ENCODE measurements at regions not wholly inside any gene's neighbourhood (a gene's known extent, or its start where the extent isn't known, plus 50 kb on each side); places are given as distances from the start of the nearest gene placed in this dataset.
"Not testable (repeated sequence)": the region's sequence is repeated elsewhere in the genome, so short reads cannot be mapped to it uniquely, and the experiment has no call there.

DNA sequence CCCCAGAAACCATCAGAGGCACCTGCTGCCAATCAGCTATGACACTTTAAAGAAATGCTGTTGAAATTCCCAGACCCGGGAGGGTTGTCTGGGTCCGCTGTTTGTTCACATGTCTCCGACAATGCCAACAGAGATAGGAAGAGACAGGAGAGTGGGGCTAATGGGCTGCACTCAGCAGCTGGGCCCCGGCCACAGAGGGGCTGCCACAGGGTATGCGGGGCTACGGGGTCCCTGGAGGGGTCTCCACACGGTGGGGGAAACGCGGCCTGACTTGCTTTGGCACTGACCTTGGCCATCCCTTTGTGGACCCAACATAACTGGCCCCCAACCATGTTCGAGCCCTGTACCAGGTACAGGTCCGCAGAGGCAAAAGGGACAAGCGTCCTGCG is 121.0 kb upstream of the PPP1R26 start:
- no peak for DNase-seq (ENCODE audit: low spot score)

DNA sequence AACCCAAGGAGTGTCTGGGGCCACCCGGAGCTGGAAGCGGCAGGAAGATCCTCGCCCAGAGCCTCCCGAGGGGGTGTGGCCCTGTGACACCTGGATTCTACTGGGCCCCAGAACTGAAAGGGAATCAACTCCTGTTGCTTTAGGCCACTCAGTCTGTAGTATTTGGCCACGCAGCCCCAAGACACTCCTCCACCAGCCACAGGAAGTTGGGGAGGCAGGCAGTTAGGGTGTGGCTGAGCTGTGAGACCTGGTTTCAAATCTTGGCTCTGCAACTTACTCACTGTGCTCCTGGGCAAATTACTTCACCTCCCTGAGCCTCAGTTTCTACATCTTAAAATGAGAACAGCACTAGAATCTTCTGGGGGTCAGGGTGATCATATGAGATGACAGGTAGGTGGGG is 119.8 kb upstream of the PPP1R26 start:
- DNase-seq (ENCODE audit: low spot score), result no peak

DNA sequence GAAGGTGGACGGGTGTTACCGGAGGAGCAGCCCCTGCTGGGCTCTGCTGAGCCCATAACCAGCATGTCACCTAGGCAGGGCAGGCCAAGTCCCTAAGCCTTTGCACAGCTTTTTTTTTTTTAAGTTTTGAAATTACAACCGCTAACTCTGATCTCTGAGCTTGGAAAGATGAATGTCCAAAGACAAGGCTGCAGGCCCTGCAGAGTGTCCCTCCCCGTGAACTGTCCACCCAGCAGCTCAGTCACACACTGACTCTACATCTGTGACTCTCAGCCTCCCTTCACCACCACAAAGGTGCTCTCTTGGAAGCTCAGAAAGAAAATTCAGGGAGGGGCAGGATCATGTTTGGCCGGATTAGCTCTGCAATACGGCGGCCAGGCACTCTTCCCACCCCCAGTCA is 119.0 kb upstream of the PPP1R26 start:
- no peak for DNase-seq (ENCODE audit: low spot score)

DNA sequence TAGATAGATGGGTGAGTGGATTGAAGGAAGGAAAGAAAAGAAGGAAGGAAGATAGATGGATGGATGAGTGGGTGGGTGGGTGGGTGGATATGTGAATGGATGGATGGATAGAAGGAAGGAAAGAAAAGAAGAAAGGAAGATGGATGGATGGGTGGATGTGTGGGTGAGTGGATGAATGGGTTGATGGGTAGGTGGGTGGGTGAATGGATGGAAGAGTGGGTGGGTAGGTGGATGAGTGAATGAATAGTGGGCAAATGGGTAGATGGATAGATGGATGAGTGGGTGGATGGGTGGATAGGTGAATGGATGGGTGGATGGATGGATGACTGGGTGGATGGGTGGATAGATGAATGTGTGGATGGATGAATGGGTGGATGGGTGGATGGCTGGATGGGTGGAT is 117.9 kb upstream of the PPP1R26 start:
- not testable (repeated sequence) for DNase-seq (ENCODE audit: low spot score)

DNA sequence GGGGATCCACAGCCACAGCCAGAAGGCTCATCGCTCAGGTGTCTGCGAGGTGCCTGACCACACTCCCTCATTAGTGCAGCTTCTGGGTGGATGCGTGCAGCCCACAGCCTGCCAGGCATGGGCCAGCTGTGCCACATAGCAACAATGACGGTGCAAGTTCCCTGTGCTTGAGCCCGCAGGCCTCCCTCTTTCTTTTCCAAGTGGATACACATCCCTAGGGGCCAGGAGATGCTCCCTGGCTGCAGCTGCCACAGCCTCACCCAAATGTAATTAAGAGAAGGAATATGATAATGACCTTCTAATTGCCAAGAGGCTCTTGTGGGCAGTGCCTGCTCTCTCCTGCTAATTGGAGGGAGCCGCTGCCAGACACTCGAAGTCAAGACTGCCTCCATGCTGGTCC is 116.0 kb upstream of the PPP1R26 start:
- no peak for DNase-seq (ENCODE audit: low spot score)

DNA sequence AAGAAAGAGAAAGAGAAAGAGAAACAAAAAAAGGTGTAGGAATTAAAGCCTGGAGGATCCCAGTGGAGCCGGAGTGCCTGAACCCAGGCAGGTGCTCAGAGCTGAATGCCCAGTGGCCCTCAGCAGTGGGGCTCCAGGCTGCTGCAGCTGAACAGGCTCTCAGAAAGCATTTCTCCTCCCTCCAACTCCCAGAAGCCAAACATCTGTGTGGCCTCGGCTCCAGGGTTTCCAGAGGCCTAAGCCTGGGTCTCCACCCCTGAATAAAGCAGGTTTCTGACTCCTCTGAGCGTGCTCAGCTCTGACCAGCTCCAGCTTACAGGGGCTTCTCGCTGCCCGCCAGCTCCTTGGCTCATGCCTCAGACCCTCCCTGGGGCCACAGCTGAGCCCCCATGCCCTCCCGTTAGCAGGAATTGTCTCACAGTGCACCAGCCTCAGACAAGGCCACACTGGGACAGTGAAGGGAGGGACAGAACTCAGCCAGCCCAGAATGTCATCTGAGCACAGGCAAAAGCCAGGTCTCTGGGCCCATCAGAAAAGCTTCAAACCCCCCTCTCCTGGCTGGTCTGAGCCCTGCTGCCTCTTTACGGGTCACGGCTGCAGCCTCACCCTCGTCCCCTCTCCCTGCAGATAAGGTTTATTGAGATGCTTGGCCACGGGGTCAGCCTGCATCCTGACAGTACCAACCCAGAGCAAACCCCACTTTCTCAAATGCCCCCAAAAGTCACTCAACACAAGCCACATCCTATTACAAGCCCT is 114.4 kb upstream of the PPP1R26 start:
- DNase-seq (ENCODE audit: low spot score), result no peak

DNA sequence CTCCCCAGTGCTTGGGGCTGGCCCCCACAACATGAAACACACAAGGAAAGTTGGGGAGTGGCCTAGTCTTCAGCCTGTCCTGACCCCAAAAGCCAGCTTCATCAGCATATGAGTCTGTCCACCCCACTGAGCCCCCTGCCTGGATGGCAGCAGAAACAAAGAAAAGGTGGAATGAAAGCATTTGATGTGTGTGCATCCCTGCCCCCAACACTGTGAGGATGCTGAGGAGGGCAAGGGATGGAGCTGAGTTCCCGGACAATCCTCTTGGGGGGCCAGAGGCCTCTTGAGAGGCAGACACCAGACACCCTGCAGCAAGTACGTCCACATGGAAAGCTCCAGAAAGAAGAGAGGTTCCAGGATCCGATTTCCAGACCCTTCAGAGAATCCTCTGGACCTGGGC is 113.5 kb upstream of the PPP1R26 start:
- no peak for DNase-seq (ENCODE audit: low spot score)

DNA sequence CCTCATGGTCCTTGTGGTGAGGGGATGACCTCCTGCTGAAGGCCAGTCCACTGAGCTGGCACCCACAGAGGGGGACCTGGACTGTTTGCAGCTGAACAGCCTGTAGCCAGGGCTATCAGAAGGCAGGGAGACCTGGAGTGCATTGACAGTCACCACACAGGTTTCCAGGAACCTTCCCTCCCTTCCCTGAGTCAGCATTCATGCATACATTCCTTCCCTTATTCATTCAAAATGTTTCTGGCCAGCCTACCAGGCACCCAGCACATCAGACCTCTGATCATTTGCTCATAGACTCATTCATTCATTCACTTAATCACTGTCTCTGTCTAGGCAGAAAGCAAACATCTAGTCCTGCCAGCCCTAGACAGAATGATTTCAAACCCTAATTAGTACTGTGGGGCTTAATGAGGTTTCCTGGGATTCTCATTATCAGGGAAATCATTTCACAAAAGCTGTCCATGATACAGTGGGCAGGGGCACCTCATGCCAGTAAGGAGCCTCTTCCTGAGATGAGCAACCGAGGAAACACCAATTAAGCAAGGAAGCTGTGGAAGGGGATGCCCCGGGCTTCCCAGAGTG is 110.1 kb upstream of the PPP1R26 start:
- DNase-seq (ENCODE audit: low spot score), result no peak

DNA sequence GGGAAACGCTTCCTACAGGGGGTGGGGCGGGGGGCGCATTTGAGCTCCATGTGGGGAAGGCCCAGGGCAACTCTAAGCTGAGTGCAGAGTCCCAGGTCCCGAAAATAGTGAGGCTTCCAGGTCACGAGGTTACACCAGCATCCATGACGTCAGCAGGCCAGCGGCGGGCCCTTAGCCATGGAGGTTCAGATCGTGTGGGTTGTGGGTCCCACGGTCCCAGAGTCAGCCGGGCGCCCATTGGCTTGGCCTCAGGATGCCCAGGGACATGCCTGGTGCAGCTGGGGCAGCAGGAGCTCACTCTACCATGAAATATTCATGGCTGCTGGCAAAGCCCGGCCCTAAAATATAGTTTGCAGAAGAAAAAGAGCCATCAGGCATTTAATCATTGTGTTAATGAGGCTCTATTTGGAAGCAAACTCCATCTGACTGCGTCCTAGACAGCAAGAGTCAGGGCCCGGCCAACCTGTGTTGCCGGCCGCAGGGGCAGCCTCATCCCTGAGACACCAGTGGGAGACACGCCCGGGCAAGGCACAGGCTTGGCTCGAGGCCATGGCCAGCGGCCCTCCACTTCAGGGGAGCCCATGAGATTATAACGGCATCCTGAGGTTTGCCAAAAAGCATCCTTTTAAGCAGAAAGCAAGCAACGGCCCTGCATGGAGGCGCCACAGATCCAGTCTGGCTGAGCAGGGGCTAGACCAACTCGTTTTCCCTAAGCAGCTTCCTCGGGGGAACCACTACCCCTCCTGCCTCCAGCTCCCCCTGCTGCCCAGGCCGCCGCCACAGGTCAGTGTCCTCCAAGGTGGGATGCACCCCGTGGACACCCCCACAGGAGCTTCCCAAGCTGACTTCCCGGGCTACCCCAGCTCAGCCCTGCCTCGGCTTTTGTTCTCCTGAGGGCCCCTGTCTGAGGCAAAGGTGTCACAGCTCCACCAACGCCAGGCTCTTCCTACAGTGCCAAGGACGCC is 108.9 kb upstream of the PPP1R26 start:
- no peak for DNase-seq (ENCODE audit: low spot score)

DNA sequence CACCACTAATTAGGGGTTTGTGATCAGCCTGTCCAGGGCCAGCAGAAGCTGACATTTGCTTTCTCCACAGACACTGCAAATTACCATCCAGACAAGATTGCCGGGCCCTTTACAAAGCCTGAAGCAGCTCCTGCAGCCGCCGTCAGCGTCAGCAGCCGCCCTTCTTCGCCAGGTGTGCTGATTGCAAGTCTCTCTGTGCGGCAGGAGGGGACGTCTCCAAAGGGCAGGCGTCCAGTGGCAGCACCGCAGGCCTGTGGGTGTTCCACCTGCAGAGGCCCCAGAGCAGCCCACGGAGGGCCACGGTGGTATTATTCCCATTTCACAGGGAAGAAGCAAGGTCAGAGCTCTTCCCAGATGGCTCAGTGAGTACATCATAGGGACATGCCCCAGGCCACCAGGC is 108.0 kb upstream of the PPP1R26 start:
- no peak for DNase-seq (ENCODE audit: low spot score)

DNA sequence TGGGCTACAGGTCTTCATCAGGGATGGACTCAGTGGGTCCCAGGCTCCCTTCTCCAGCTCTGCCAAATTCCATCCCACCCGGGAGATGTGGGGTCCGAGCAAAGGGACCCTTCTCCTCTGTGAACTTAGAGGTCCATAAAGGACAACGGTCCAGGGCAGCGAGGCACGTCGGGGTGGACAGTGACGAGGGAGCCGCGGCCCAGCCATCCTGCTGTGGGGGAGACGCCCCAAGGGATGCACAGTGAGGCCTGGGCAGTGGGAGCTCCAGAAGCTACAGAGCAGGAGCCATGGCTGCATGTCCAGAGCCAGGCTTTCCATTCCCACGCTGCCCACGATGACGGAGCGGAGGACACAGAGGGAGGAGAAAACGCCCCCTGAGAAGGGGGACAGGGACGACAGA is 107.5 kb upstream of the PPP1R26 start:
- DNase-seq (ENCODE audit: low spot score), result no peak

DNA sequence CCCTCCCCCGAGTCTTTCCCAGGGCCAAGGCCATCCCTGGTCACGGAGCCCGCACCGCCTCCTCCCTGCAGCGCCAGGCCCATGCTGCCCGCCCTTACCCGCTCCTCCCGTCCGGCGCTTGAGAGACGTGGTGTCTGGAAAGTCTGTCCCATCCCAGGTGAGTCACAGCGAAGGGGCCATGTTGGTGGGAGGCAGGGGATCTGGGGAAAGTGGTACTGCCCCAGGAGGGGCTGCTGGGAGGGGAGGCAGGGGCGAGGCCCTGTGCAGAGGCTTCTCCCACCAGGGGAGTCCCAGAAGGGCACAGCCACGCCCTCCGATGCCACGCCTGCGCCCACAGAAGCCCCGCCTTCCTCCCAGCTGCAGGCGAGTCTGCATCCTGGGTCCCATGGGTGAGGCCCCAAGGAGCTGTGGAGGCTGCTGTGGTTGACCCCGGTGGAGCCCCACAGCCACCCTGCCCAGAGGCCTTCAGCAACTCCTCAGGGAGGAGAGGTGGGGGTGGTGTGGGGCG is 107.0 kb upstream of the PPP1R26 start:
- DNase-seq (ENCODE audit: low spot score), result no peak

DNA sequence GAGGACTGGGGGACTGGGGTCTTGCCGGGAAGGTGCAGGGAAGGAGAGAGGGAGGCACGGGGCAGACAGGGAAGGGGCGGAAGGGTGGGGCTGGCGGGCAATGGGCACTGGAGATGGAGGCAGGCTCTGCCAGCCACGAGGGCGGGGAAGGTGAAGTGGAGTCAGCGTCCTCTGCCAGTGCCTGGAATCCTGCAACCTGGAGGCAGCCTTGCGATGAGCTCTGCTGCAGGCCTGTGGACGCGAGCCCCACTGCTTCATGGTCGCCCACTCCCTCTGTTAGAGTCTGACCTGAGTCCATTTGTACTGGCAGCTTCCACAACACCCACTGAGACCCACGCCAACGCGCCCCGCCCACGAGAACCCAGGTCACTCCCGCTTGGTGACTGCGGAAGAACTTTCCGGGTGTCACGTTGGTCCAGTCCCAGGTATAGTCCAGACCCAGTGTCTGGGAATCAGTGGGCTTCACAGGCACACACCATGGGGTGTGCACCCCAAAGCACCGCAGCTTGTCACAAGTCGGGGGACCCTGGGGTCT is 106.4 kb upstream of the PPP1R26 start:
- no peak for DNase-seq (ENCODE audit: low spot score)

DNA sequence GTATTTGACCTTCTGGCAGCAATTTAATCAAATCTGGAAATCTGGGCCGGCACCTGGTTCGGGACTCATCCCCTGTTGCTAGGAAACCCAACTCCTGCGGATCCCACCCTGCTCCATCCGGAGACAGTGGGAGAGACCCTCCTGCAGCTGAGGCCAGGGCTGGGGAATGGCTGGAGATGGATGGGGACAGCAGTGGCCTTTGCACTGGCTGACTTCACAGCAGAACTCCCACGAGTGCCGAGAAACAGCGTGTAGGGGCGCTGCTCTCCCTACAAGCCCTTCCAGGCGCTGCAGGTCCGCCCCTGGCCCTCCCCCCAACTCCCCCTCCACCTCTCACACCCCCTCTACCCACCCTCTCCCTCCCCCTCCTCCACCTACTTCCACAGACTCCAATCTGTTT is 105.8 kb upstream of the PPP1R26 start:
- DNase-seq (ENCODE audit: low spot score), result no peak

DNA sequence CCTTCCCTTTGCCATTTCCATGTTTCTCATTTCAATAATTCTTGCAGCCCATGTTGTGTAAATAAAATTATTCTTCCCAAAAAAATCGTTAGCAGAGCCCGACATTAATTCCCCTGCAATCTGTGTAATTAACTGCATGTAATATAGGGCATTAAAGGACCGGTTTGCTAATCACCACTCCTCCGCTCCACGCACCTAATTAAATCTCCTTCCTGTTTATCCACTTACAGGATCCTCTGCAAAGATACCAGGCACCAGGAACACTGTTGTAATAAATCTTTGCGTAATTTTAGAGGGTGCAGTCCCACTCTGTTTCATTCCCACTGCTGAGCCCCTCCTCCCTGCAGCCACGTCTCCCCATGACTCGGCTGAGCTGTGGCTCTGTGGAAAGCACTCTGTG is 105.0 kb upstream of the PPP1R26 start:
- no peak for DNase-seq (ENCODE audit: low spot score)

DNA sequence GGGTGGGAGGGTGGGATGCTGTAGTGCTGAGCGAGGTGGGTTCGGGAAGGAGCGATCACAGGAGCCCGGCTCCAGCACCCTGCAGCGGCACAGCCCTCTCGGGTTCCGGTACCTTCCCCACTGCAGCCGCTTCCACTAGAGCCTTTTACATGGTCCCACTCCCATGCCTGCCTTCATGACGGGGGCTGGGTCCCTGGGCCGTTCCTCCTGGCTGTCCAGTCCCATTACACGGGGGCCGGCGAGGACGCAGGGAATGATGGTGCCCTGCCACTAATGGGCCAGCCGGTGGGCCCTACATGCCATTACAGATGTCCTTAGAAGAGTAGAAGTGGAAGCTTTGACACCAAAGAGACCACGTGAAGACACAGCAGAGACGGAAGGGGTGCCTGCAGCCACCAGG is 104.6 kb upstream of the PPP1R26 start:
- no peak for DNase-seq (ENCODE audit: low spot score)

DNA sequence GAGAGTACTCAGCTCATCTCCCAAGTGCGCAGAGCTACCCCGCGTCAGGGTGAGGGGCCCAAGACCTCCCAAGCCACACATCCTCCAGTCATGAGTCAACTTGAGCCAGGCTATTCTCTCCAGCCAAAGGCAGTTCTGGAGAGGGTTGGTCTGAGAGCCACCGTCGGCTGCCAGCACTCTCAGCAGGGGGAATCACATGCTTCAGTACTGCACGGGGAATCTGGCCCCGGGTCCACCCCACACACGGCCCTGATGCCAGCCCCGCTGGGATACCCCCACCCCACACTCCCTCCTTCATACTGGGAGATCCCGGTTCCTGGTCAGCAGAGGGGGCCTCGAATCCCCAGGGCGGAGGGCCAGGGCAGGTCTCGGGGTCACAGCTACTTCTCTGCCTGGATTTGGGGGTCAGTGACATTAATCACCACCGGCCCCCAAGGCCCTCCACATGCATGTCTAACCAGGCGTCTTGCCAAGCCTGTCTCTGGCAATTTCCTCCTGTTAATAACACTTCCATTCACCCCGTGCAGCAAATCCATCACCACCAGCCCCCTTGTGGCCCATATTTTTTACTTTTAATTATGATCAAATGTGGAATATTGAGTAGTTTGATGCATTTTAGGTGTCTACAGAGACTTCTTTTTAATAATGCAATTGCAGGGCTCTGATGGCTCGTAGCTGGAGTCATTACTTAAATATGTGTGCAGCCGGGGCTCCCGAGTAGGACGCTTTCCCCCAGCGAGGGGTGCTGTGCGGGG is 102.9 kb upstream of the PPP1R26 start:
- no peak for DNase-seq (ENCODE audit: low spot score)

DNA sequence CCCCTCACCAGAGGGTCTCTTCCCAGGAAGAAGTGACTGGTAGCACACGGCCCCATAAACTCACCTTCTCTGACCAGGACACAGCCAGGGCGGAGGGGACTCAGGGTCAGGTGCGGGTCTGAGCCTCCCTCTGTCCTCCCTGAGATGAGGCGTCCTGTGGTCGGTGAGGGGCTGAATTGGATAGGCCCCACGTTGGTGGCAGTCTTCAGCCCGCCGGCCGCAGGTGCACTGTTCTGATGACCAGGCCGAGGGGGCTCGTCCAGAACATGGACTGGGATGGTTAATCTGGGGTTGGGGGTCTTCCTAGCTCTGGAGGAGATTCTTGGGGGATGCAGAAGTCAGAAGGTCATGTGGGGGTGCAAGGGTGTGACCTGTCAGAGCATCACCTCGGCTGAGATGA is 102.2 kb upstream of the PPP1R26 start:
- no peak for DNase-seq (ENCODE audit: low spot score)

DNA sequence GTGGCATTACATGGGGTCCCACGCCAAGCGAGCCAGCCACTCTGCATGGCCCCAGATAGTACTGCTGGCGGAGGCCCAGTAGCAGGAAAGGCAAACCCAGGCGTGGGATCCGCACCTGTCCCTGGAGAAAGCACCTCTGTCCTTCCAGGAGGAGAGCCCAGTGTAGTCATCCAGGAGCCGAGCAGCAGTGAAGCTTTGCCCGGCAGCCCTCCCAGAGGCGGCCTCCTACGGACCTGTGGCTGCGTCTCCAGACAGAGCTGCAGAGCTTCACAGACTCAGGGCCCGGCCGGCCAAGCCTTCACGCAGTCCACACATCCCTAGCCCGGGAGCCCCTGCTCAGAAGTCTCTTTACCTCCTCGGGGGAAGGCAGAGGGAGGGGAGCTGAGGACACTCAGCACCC is 100.8 kb upstream of the PPP1R26 start:
- DNase-seq (ENCODE audit: low spot score), result no peak

DNA sequence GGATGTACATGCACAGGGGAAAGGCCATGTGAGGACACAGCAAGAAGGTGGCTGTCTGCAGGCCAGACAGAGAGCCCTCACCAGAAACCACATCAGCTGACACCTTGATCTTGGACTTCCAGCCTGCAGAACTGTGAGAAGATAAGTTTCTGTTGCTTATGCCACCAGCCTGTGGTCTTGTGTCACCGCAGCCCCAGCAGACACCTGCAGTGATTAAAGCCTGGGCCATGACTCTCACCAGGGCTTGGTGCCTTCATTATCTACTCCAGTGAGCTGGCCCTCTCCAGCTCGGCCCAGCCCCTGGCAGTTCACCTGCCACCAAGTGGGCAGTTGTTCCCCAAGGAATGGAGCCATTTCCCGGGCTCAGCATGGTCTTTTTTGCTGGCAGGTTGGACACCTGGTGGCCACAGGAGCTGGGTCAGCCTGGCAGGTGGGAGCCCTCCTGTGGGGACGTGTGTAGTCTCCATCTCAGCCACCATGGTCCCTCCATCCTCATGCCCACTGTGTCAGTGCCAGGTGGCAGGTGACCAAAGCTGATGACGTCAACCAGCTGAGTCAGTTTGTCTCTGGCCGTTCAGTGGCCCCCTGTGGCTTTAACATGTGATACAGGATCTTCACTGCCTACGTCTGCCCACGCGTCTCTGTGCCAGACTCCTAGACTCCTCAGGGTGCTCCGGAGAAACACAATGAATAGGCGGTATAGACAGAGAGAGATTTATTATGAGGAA is 99.9 kb upstream of the PPP1R26 start:
- no peak for DNase-seq (ENCODE audit: low spot score)

DNA sequence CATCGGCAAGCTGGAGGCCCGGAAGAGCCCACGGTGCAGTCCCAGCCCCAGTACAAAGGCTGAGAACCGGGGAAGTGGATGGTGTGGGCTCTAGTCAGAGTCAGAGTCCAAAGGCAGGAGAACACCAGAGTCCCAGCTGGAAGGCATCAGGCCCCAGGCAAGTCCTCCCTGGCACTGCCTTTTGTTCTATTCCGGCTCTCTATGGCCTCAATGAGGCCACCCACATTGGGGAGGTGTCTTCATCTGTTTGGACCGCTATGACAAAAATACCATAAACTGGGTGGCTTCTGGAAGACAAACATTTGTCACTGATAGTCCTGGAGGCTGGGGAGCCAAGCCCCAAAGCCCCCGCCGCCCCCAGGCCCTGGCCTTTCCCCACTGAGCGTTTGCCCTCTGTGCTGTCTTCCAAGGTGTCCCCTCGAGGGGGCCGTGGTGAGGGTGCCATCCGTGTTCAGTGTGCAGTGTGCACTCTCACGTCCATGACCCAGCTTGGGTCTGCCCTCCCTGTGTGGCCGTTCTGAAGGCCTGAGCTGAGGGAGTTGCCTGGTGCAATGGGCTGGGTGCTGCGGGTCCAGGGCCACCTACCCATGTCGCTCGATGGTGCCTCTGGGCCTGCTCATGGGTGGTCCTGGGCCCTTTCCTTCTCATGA is 99.1 kb upstream of the PPP1R26 start:
- no peak for DNase-seq (ENCODE audit: low spot score)

Data from CD4-positive, alpha-beta T cell treated with Interleukin-2 at 100 ng/mL for 4 hours (primary cell).